ENCODE measurements at regions not wholly inside any gene's neighbourhood (a gene's known extent, or its start where the extent isn't known, plus 50 kb on each side); places are given as distances from the start of the nearest gene placed in this dataset.

DNA sequence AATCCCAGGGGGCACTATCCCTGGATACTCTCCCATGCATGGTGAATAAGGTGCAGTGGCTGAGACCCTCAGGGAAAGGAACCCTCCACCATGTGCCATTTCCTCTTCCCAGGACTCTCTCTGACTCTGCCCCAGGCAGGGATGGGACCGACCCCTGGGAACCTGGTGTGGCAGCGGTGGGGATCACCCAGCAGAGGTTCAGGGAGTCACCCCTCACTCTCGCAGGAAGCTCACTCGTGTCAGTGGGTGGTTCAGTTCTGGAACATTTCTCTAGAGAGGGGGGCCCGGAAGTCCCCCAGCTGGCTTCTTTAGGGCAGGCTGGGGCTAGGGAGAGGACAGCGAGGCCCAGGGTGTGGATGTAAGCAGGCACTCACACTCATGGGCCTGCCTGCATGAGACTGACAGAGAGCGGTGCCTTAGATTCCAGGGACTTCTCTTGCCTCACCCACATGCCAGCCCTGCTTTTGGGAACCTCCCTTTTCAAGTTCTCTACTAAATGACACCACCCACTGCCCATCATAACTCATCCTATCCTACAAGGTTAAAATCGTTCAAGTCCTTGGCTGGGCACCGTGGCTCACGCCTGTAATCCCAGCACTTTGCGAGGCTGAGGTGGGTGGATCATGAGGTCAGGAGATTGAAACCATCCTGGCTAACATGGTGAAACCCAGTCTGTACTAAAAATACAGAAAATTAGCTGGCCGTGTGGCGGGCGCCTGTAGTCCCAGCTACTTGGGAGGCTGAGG, 109.7 kb upstream of the SDK2 start:
- DNase-seq (ENCODE audit: low read depth in 2 of 2): no peak

GRCh38 chr17:73754886-73755400, 110.7 kb upstream of the SDK2 start:
- no peak for DNase-seq (ENCODE audit: low read depth in 2 of 2)

DNA sequence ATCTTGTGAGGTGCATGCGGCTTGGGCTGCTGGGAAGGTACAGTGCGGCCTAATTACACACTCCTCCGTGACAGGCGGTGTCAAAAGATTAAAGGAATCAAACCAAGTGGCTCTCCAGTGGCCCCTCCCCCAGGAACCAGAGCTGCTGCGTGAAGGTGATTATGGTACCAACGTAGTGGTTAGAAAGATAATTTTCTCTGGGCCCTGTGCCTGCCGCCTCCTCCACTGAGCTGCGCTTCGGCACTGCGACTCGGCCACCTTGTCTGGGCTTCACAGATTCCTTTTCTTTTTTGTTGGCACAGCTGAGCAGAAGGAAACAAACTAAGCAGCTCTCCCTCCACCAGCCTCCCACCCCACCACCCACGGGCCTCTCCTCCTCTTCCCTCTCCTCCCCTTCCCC, 113.2 kb upstream of the SDK2 start:
- no peak for DNase-seq (ENCODE audit: low read depth in 2 of 2)

- no peak for DNase-seq (ENCODE audit: low read depth in 2 of 2)
These were observed 114.0 kb upstream of the SDK2 start for GRCh38 chr17:73758245-73758644.

- no peak for DNase-seq (ENCODE audit: low read depth in 2 of 2)
These were observed 115.1 kb upstream of the SDK2 start for GRCh38 chr17:73759324-73759723.

GRCh38 chr17:73759734-73760438, 115.6 kb upstream of the SDK2 start:
- no peak for DNase-seq (ENCODE audit: low read depth in 2 of 2)

- no peak for DNase-seq (ENCODE audit: low read depth in 2 of 2)
These were observed 116.2 kb upstream of the SDK2 start for GRCh38 chr17:73760439-73760758.

DNA sequence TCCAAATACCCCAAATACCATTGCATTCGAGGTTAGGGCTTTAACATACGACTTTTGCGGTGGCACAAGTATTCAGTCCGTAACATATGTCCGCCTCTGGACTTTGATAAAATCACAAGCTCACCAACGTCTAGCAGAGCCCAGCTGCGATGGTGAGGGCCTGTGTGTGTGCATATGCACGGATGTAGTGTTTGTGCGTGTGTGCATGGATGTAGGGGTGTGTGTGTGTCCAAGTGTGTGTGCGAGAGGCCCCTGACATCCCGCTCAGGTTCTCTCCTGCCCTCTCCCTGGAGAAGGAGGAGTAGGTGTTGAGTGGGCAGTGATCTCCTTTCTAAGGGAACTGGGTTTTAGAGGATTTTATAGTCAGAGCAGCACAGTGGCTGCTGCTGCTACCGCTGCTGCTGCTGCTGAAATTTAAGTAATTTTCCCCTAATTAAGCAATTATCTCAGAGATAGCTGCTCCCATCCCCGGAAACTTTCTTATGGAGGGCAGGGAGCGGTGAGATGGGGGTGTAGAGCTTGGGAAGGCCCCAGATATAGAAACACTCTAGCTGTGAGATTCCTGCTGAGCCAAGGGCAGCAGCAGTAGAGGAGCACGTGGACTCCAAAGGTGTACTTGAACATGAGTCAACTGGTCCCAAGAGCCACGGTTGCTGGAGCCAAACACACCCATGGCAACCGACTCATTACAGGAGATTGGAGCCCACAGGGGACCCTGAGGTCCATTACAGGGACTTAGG, 121.7 kb upstream of the SDK2 start:
- DNase-seq (ENCODE audit: low read depth in 2 of 2): no peak

DNA sequence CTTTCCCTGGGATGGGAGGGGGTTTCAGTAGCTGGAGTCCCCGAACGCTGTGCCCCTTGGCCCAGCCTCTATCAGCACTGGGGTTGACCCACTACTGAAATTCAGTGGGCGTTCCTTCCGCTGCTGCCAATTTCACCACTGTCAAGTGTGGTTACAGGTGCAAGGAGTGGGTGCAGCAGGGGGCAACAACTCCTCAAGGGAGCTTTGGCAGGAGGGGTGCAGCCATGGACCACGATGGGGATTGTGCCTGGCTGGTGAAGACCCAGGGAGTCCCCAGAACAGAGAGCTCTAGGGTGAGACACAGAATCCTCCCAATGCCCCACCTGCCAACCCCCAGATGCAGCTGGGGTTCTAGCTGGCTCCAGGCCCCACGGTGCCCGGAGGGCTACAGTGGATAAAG, 123.5 kb upstream of the SDK2 start:
- DNase-seq (ENCODE audit: low read depth in 2 of 2): no peak

- no peak for DNase-seq (ENCODE audit: low read depth in 2 of 2)
These were observed 124.4 kb upstream of the SDK2 start for GRCh38 chr17:73768691-73769090.

- DNase-seq (ENCODE audit: low read depth in 2 of 2): no peak
These were observed 125.2 kb upstream of the SDK2 start for GRCh38 chr17:73769479-73769878.

DNA sequence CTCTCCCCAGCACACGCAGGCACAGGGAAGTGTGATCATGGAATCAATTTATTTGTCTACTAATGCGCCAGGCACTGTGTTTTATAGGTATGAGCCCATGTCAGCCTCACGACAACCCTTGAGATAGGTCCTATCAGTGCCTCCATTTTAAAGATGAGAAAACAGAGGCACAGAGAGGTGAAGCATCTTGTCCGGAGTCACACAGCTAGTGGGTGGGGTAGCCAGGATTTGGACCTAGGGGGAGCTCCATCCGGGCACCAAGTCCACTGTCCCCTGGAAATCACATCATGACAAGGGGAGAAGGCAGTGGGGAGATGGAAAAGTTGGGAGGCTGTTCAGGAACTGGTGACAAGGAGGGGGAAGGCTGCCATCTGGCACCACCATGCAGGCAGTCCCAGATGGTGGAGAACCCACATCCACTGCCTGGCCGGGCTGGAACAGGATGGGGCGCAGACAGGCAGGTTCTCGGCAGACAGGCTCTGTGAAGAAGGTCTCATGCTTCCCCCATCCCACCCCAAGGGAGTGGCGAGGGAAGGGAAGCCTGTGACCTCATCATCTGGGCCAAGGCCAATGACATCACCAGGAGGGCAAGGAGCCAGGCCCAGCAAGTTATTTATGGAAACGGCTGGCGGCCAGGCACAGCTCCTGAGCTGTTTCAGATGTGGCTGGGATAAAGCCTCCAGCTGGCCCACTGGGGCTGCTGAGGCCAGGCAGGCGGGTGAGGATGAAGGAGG, 126.0 kb upstream of the SDK2 start:
- DNase-seq (ENCODE audit: low read depth in 2 of 2): no peak

DNA sequence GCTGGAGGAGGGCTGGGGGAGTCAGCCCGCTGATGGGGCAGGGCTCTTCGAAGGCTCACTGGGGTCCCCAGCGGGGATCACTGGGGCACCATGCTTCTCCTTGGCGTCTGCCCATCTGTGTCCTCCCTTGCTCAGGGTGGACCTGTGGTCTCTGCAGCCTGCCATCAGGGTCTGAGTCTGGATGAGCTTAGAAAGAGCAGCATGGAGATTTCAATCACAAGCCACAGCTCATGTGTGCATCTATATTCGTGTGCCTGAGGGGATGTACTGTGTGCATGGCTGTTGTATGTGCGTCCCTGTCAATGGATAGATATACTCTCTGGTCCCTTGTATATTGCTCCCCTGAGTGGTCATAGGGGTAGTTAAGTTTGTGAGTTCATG, 126.6 kb upstream of the SDK2 start:
- no peak for DNase-seq (ENCODE audit: low read depth in 2 of 2)

DNA sequence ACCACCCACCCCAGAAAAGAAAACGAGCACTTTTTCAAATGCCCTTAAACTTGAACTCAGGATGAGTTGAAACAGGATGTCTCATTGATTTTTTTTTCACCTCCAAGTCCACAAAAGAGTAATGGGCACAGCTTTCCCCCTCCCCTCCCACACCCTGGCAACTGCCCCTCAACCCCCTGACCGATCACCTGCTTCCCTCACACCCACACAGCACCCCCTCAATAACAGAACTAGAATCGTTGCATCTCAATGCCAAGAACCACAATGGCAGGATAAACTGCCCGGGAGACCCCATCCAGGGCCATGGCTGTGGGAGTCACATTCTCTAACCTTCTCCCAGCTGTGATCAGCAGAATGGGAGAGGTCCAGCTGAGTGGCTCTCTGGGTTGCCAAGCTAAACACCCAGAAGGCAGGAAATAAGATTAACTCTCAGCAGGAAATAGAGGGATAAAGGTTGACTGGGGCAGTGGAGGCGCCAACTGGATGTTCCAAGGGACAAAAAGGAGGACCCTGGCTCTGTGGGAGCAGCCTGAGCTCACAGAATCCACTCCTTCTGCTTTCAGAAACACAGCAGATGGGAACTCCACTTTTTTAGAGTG, 128.0 kb upstream of the SDK2 start:
- DNase-seq (ENCODE audit: low read depth in 2 of 2): no peak

DNA sequence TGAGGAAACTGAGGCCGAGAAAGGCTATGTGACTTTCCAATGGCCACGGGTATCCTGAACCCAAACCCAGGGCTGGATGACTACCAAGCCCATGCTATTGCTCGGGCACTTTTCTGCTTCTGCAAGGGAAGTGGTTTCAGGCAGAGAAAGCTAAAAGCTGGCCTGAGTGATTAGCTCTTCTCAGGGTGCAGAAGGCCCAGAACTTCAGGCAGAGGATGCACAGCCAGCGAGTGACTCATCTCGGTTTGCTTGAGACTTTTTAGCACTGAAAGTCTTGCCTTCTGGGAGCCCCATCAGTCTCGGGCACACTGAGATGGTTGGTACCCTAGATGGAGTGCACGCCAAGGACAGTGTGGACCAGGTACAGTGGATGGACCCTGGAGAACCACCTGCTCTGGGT, 129.5 kb upstream of the SDK2 start:
- DNase-seq (ENCODE audit: low read depth in 2 of 2): no peak

GRCh38 chr17:73774852-73775251, 130.6 kb upstream of the SDK2 start:
- no peak for DNase-seq (ENCODE audit: low read depth in 2 of 2)

- no peak for DNase-seq (ENCODE audit: low read depth in 2 of 2)
These were observed 132.3 kb upstream of the SDK2 start for GRCh38 chr17:73776351-73777130.

DNA sequence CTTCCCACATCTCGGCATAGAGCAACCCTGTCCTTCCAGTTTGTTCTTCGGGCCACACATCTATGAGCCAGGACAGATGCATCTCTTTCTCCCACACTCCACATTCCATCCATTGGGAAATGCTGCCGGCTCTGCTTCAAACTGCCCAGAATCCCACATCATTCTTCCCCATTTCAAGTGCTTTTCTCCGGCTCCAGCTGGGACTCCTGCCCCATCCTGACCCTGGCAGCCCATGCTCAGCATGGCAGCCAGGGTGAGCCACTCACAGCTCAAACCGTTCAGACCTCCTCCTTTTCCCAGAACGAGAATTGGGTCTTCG, 132.8 kb upstream of the SDK2 start:
- no peak for DNase-seq (ENCODE audit: low read depth in 2 of 2)

- DNase-seq (ENCODE audit: low read depth in 2 of 2): no peak
These were observed 138.0 kb upstream of the SDK2 start for GRCh38 chr17:73782231-73782630.

- DNase-seq (ENCODE audit: low read depth in 2 of 2): no peak
These were observed 138.6 kb upstream of the SDK2 start for GRCh38 chr17:73782641-73783381.
